ENCODE measurements at regions not wholly inside any gene's neighbourhood (a gene's known extent, or its start where the extent isn't known, plus 50 kb on each side); places are given as distances from the start of the nearest gene placed in this dataset.

GRCh38 chr19:57055956-57056355 lies 63.8 kb upstream of the USP29 start:
- no peak for DNase-seq
- H4K20me1 ChIP-seq (ENCODE audit: insufficient read depth, low read length) = no peaks in the 10 kb centered on the region
- no peaks in the 10 kb centered on the region for H3K27me3 ChIP-seq (replicated peaks; ENCODE audit: insufficient read depth, low read length)
- H3K9ac ChIP-seq (ENCODE audit: low read length) = no peak overlapping the region
- no peaks in the 10 kb centered on the region for H3K36me3 ChIP-seq (replicated peaks; ENCODE audit: insufficient read depth, low read length)
- H3K4me2 ChIP-seq (ENCODE audit: low read depth, low read length) = no peak overlapping the region
- H3K4me1 ChIP-seq (ENCODE audit: low read length) = no peaks in the 10 kb centered on the region
- H3F3A ChIP-seq (ENCODE audit: insufficient read depth, low read length) = no peaks in the 10 kb centered on the region
- no peak overlapping the region for H3K27ac ChIP-seq (ENCODE audit: low read length)
- H3K9me3 ChIP-seq (replicated peaks; ENCODE audit: insufficient read depth, low read length) = no peaks in the 10 kb centered on the region
- H3K79me2 ChIP-seq (ENCODE audit: low read length) = no peaks in the 10 kb centered on the region
- no peak overlapping the region for H3K4me3 ChIP-seq (ENCODE audit: low read length)
- H2AFZ ChIP-seq (ENCODE audit: low read length) = no peak overlapping the region
- TF ChIP-seq EZH2 (optimal IDR thresholded peaks at IDR 0.05; ENCODE audit: low read depth, low read length) = no peak
- no peak for TF ChIP-seq EZH2phosphoT487 (IDR thresholded peaks at IDR 0.05; ENCODE audit: low read length)
- no peak for TF ChIP-seq CTCF (IDR thresholded peaks at IDR 0.05; ENCODE audit: low read length)
- H3K9me2 ChIP-seq (replicated peaks; ENCODE audit: insufficient read depth, low read length) = no peaks in the 10 kb centered on the region

GRCh38 chr19:57057036-57057686 lies 62.6 kb upstream of the USP29 start:
- no peak overlapping the region for H3K27ac ChIP-seq (ENCODE audit: low read length)
- H2AFZ ChIP-seq (ENCODE audit: low read length) = no peak overlapping the region
- H3K79me2 ChIP-seq (ENCODE audit: low read length) = no peaks in the 10 kb centered on the region
- H3K4me1 ChIP-seq (ENCODE audit: low read length) = no peaks in the 10 kb centered on the region
- no peak overlapping the region for H3K4me2 ChIP-seq (ENCODE audit: low read depth, low read length)
- no peaks in the 10 kb centered on the region for H3K27me3 ChIP-seq (replicated peaks; ENCODE audit: insufficient read depth, low read length)
- TF ChIP-seq CTCF (IDR thresholded peaks at IDR 0.05; ENCODE audit: low read length) = no peak
- no peak for TF ChIP-seq EZH2 (optimal IDR thresholded peaks at IDR 0.05; ENCODE audit: low read depth, low read length)
- no peak for TF ChIP-seq EZH2phosphoT487 (IDR thresholded peaks at IDR 0.05; ENCODE audit: low read length)
- H3K9me3 ChIP-seq (replicated peaks; ENCODE audit: insufficient read depth, low read length) = no peaks in the 10 kb centered on the region
- H3K4me3 ChIP-seq (ENCODE audit: low read length) = no peak overlapping the region
- no peaks in the 10 kb centered on the region for H4K20me1 ChIP-seq (ENCODE audit: insufficient read depth, low read length)
- H3F3A ChIP-seq (ENCODE audit: insufficient read depth, low read length) = no peaks in the 10 kb centered on the region
- no peak for DNase-seq
- H3K9me2 ChIP-seq (replicated peaks; ENCODE audit: insufficient read depth, low read length) = no peaks in the 10 kb centered on the region
- H3K36me3 ChIP-seq (replicated peaks; ENCODE audit: insufficient read depth, low read length) = no peaks in the 10 kb centered on the region
- no peak overlapping the region for H3K9ac ChIP-seq (ENCODE audit: low read length)

- Histone ChIP-seq H3K79me2 (ENCODE audit: low read length) (no peaks in the 10 kb centered on the region), H3K4me2 (ENCODE audit: low read depth, low read length) (no peak overlapping the region), H3K27ac (ENCODE audit: low read length) (no peak overlapping the region), H3K4me3 (ENCODE audit: low read length) (no peak overlapping the region), H3K36me3 (replicated peaks; ENCODE audit: insufficient read depth, low read length) (no peaks in the 10 kb centered on the region), H3F3A (ENCODE audit: insufficient read depth, low read length) (no peaks in the 10 kb centered on the region), H3K4me1 (ENCODE audit: low read length) (no peaks in the 10 kb centered on the region), H3K9me2 (replicated peaks; ENCODE audit: insufficient read depth, low read length) (no peaks in the 10 kb centered on the region), H2AFZ (ENCODE audit: low read length) (no peak overlapping the region), H3K9ac (ENCODE audit: low read length) (no peak overlapping the region), H3K27me3 (replicated peaks; ENCODE audit: insufficient read depth, low read length) (no peaks in the 10 kb centered on the region), H4K20me1 (ENCODE audit: insufficient read depth, low read length) (no peaks in the 10 kb centered on the region), H3K9me3 (replicated peaks; ENCODE audit: insufficient read depth, low read length) (no peaks in the 10 kb centered on the region)
- no peak for TF ChIP-seq CTCF (IDR thresholded peaks at IDR 0.05; ENCODE audit: low read length)
- no peak for TF ChIP-seq EZH2 (optimal IDR thresholded peaks at IDR 0.05; ENCODE audit: low read depth, low read length)
- TF ChIP-seq EZH2phosphoT487 (IDR thresholded peaks at IDR 0.05; ENCODE audit: low read length) = no peak
- DNase-seq = no peak
Observed at GRCh38 chr19:57058871-57059270, 60.9 kb upstream of the USP29 start.
